ENCODE measurements at regions not wholly inside any gene's neighbourhood (a gene's known extent, or its start where the extent isn't known, plus 50 kb on each side); places are given as distances from the start of the nearest gene placed in this dataset.

GRCh38 chr2:8309131-8309530, 372.7 kb upstream of the ID2 start:
- no peak for DNase-seq (ENCODE audit: low read depth in 1 of 2, low spot score in 1 of 2)

DNA sequence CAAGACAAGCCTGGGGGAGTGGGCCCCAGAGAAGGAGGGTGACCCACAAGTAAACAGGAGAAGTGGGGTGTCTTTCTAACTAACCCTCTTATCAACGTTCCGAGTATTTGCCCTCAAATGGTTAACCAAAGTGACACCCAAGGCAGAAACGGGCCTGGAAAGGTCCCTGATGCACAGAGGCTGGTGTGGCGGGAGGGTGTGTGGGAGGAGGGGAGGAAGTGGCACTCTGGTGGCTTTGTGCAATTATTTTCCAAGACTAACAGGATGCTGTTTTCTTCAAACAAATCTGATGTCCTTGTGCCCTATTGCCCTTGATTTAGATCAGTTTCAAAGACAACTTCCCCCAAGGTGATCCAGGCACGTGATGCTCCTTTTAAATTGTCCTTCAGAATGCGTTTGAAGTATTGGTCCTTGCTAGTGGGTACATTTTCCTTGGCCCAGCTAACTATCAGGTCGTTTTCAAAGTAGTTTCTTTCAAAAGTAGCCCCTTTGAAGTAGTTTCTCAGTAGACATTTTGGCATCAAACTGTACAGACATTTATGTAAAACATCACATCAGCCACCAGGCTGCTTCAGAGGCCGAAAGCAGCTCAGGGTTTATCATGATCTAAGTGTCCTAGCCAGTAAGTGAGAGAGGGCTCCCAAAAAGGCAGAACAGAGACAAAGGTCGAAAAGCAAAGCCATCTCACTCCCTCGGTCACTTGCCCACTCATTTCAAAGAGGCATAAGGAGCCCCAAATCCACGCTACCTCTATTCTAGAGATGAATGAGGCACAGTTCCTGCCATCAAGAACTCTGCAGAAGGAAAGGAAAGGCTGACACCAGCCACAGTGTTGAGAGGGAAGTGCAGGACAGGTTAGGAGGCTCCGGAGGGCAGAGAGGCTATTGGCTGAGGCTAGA, 371.1 kb upstream of the ID2 start:
- DNase-seq (ENCODE audit: low read depth in 1 of 2, low spot score in 1 of 2), result no peak

DNA sequence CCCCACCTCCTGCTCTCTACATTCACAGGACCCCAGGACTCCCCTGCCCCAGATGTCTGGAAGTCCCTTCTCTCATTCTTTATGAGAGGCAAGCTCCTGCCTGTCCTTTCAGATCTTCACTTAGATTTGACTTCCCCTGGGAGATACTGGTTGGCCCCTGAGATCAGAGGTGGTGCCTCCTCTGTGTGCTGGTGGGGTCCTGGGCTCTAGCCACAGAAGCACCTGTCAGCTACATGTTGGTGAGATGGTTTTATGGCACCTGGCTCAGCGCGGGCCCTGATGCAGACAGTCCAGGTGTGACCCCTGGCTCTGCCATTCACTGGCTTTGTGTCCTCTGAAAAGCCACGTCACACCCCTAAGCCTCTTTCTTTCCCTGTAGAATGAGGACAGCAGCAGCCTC, 369.6 kb upstream of the ID2 start:
- no peak for DNase-seq (ENCODE audit: low read depth in 1 of 2, low spot score in 1 of 2)

- no peak for DNase-seq (ENCODE audit: low read depth in 1 of 2, low spot score in 1 of 2)
Measured at GRCh38 chr2:8312861-8313830, 368.7 kb upstream of the ID2 start.

GRCh38 chr2:8314063-8314462, 367.8 kb upstream of the ID2 start:
- no peak for DNase-seq (ENCODE audit: low read depth in 1 of 2, low spot score in 1 of 2)

DNA sequence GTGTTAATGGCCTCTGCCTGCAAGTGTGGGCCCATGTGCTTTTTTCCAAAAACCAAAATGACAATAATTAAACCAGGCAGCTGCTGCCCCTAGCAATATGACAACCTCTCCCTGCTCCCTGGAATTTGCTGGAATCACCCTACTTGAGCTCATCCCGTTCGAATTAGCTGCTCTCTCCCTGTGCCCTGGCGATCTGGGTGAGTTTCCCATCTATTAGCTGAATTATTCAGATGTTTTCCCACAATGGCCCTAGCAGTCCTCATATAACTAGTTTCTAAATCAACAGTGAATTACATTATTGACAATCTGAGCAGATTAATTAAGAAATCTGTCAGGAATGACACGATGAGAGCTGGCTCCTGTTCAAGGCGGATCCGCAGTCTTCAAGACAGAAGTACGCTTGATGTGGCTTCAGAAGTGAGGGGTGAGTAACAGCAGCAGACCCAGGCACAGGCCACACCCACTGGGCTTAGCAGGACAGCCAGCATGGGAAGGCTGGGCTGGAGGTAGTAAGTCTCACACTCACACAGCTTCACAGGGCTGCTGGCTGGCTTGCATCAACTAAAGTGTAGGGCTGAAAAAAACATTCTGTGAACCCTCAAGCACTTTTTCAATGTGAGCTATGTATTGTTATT, 366.2 kb upstream of the ID2 start:
- DNase-seq (ENCODE audit: low read depth in 1 of 2, low spot score in 1 of 2), result no peak

DNA sequence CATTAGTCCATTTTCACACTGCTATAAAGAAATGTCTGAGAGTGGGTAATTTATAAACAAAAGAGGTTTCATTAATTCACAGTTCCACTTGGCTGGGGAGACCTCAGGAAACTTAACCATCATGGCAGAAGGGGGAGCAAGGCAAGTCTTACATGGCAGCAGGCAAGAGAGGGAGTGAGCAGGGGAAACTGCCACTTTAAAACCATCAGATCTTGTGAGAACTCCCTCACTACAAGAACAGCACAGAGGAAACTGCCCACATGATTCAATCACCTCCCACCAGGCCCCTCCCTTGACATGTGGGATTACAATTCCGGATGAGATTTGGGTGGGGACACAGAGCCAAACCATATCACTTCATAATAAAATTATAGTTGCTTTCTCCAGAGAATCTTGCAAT, 365.5 kb upstream of the ID2 start:
- no peak for DNase-seq (ENCODE audit: low read depth in 1 of 2, low spot score in 1 of 2)

GRCh38 chr2:8317418-8317817, 364.4 kb upstream of the ID2 start:
- no peak for DNase-seq (ENCODE audit: low read depth in 1 of 2, low spot score in 1 of 2)

DNA sequence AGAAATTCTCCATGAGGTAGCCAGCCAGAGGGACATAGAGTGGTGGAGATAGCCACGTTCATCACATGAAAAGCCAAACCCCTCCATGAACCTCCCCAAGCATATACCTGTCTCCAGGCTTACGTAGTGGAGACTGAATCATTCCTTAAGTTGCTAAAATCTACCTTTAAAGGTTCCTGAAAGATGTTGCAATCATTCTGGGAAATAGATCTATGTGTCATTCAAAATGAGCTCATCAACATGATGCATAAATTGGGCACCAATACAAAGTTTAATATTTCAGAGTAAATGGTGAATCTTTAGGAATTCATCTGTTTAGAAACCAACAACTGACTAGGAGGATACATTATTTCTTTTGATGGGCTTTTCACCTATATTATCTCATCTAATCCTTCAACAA, 362.6 kb upstream of the ID2 start:
- DNase-seq (ENCODE audit: low read depth in 1 of 2, low spot score in 1 of 2), result no peak

GRCh38 chr2:8320311-8321066, 361.4 kb upstream of the ID2 start:
- DNase-seq (ENCODE audit: low read depth in 1 of 2, low spot score in 1 of 2), result no peak

GRCh38 chr2:8322634-8323033, 359.2 kb upstream of the ID2 start:
- no peak for DNase-seq (ENCODE audit: low read depth in 1 of 2, low spot score in 1 of 2)

DNA sequence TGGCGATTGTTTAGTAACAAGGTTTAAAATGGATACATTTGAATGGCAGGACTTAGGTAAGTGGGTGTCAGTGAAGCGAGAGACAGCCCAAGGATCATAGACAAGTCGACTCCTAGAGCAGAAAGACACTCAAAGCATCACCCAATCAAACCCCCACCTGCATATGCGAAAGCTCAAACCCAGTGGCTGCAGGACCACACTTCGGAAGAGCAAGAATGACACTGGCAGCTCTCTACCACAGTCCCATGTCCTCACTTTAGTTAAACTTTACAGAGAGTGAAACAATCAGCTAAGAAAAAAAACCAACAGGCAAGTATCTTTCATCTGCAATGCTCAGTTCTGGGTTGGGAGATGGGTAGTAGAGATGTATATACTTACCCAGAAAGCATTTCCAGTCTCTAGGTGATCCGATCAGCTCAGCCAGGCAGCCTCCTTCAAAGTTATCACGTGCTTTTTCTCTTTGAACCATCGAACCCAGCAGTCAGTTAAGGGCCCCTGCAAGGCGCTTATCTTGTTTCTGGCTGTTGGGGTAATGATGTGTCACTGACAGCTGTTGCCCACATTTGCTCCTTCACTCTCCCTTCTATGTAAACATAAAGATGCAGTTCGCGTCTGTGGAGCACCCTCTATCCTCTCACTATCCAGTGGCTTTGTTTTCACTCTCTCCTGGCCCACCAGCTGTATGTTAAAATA, 357.5 kb upstream of the ID2 start:
- no peak for DNase-seq (ENCODE audit: low read depth in 1 of 2, low spot score in 1 of 2)

- DNase-seq (ENCODE audit: low read depth in 1 of 2, low spot score in 1 of 2), result no peak
Measured at GRCh38 chr2:8324901-8325300, 357.0 kb upstream of the ID2 start.

GRCh38 chr2:8327371-8328100, 354.3 kb upstream of the ID2 start:
- no peak for DNase-seq (ENCODE audit: low read depth in 1 of 2, low spot score in 1 of 2)

GRCh38 chr2:8328217-8328616, 353.6 kb upstream of the ID2 start:
- no peak for DNase-seq (ENCODE audit: low read depth in 1 of 2, low spot score in 1 of 2)

DNA sequence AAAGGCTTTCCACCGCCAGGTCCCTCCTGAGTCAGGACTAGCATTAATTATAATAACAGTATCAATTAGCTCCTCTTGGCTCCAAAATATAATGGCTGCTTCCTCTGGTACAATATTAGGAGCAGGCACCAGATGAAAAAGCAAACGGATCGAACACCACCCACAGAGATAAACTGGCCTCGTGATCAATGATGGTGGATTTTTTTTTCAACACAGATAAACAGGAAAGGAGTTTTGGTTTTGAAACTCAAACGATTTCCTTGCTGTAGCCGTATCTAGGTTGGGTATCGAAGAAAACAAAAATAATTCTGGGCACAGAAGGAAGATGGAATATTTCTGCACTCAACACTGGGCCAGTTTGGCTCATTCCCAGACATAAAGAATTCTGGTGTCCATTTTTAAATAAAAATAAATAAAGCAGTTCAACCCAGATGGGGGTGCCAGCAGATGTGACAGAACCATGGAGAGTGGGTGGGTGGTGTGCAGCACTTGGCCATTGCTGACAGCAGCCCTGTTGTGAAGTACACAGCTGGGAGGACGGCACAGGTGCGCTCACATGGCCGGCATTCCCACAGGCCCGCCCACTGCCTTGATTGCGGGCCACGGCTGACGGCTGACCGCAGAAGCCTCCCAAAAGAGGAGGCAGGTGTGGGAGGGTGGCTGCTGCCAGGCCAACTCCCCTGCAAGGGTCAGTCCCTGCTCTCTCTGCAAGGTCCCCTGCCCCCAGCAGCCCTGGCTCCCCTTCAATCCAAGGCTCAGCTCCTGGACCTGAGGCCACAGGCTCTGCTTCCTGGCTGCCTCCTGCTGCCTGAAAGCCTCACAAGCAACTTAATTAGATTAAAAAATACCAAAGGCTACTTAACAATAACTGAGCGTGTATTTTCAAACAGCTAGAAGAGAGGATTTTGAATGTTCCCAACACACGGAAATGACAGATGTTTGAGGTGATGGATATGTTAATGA, 351.9 kb upstream of the ID2 start:
- DNase-seq (ENCODE audit: low read depth in 1 of 2, low spot score in 1 of 2), result no peak

- DNase-seq (ENCODE audit: low read depth in 1 of 2, low spot score in 1 of 2), result no peak
Measured at GRCh38 chr2:8331068-8331467, 350.8 kb upstream of the ID2 start.

- no peak for DNase-seq (ENCODE audit: low read depth in 1 of 2, low spot score in 1 of 2)
Measured at GRCh38 chr2:8332646-8333045, 349.2 kb upstream of the ID2 start.
